Right lung (tissue), 2 donors: ENCODE measurements at regions not wholly inside any gene's neighbourhood (a gene's known extent, or its start where the extent isn't known, plus 50 kb on each side); places are given as distances from the start of the nearest gene placed in this dataset.
"Not testable (repeated sequence)": the region's sequence is repeated elsewhere in the genome, so short reads cannot be mapped to it uniquely, and the experiment has no call there.

Experiments used
- DNase-seq, 2 donors: peaks; one replicate each; pipeline ENCODE4 v3.0.0-alpha.2; 2013

DNA sequence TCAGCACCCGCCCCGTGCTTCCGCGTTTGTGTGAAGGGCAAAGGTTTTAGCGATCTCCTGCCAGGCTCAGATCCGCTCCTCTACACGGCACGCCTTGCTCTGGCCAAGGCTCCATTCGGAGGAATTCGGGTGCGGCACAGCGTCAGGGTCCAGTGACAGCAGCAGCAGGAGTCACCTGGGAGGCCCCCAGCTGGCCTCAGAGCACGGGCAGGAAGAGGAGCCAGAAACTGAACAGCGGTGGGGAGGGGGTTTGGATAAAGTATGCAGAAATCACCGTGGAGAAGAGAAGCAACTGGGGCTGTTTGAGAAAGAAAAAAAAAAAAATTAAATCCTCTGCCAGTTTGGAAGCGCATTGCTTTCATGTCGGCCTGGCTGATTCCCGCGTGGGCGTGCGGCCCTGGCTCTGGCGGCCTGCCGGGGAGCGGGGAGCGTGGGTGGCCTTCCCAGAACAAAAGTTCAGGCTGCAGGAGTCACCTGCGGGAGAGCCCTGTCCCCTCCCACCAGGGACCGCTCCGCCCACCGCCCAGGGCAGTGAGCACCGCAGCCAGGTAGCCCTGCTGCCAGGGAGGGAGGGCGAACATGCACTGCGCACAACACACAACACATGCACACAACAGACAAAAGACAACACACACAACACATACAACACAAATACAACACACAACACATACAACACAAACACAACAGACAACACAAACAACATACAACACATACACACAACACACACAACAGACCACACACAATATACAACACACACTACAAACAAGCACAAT lies 107.6 kb downstream of the ETS2 start:
- DNase-seq, result peak; percentile 68 to 70

DNA sequence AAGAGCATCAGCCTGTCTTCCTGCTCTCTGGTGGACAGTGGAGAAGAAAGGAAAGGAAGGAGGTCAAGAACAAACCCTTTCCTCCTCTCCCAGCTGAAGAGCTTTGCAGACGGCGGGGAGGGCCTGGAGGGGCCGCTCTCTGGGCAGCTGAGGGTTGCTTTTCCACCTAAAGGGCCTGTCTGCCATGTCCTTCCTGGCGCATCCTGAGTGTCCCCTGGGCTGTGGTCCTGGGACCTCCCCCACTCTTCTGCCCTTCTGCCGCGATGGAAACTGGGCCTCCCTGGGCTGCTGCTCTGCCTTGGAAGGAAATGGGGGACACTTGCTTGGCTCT lies 107.0 kb downstream of the ETS2 start:
- no peak for DNase-seq

DNA sequence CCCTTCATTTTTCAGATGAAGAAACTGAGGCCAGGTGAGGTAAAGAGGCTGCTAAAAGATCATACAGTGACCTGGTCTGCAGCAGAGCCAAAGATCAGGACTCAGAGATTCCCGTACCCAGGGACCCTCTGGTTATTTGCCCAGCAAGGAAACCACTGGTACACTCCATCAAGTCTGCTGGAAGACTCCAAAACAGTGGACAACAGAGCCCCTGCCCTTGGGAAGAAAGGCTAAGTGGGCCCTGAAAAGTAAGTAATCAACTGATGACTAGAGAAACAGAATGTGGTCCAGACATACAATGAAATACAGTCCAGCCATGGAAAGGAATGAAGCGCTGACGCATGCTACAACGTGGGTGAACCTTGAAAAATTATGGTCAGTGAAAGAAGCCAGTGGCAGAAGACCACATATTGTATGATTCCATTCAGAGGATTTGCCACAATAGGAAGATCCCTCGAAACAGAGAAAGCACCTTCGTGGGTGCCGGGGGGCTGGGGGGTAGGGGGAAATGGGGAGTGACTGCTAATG lies 106.4 kb downstream of the ETS2 start:
- DNase-seq, result no peak

DNA sequence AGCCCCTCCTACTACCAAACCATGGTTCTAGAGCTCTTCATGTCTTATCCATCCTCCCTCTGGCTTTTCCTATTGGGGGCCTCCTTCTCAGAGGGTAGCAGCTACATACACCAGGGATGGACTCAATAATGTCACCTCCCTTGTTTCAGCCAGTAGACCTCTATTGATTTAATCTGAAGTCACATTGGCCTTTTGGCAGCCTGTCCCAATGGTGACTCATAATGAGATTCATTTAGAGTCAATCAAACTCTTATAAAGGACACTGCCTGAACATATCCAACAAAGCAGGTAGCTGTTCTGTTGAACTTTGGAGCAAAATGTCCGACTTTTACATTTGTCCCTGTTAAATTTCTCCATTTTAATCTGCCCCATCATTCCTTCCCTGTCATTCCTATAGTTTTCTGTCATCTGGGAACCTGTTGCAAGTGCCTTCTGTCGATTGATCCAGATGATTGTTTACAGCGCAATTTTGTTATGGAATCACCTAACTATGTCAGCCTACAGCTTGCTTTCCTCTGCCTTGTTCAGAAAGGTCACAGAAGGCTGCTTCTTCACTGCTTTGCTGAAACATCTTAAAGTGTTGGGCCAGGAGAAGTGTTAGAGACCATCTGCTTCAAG lies 105.9 kb downstream of the ETS2 start:
- DNase-seq, result no peak

DNA sequence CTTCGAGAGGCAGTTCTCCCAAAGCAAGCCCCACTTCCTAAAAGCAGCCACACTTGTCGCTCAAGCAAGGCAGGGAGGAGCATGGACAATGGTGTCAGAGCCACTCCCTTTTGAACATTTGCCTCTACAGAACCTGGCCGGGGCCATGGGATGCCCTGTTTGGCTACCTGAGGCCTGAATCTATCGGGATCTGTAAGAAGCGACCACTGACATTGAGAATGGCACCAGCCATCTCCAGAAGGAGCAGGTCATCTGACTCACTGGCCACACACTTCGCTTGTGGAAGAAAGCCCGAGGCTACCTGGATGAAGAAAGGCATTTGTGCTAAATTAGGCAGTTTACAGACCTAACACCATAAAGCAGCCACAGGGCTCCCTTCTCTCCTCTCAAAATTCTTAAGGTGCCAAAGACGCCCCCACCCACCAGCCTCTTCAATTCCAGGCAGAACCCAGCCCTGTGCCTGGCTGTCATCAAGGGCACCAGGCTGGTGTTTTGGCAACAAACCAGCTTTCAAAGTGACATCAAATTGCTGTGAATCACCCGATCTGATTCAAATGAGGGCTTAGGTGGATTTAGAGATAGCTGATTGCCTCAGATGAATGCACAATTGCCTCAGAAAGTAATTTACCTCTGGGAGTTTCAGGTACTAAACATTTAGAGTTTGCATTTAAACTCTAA lies 104.8 kb downstream of the ETS2 start:
- no peak for DNase-seq

DNA sequence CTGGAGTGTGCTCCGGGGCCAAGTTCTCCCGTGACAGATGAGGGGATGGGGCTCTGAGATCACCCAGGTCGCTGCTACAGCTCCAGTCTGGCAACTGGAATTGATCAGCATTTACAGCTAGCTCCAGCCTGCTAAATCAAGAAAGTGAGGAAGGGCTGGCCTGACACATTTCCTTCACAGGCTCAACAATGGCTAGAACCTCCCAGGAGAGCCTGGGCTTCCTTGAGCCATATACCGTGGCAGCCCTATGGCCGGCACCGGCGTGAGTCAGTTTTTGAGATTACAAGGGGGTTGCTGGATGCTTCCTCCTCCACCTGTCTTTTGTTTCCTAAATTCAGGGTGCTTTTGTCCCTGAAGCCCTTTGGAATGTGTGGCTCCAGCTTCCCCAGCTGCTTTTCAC lies 104.2 kb downstream of the ETS2 start:
- DNase-seq, result no peak

DNA sequence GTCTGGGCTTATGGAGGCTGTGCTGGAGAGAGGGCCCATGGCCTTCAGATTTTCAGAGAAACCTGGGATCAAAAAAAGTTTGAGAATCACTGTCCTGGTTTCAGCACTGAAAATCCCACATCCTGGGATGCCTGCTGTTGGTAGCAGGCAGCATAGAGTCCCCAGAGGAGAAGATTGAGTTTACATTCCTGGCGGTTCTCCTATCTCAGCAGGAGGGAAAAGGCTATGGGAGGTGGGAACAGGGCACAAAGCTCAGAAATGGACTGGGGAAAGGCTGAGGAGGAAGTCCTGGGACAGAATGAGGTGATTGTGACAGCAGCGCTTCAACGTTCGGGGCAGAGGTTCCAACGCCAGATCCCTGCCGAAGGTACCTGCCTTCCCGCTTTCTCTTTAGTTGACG lies 103.4 kb downstream of the ETS2 start:
- DNase-seq, result no peak

DNA sequence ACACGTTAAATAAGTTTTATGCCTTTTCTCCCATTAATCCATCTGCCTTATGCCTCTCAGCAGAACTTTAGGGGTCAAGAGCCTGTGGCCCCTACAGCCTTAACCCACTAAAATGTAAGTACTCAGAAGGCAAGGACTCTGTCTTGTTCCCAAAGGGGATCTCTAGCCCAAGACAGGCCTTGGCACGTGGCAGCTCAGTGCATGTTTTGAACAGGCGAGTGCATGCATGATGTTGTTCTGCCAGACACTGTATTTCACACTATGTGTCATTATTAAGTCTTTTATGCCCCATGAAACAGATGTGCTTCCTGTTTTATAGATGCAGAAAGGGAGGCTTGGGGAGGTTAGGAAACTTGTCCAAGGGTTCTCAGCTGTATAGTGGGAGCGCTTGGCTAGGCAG lies 102.8 kb downstream of the ETS2 start:
- DNase-seq, result no peak

DNA sequence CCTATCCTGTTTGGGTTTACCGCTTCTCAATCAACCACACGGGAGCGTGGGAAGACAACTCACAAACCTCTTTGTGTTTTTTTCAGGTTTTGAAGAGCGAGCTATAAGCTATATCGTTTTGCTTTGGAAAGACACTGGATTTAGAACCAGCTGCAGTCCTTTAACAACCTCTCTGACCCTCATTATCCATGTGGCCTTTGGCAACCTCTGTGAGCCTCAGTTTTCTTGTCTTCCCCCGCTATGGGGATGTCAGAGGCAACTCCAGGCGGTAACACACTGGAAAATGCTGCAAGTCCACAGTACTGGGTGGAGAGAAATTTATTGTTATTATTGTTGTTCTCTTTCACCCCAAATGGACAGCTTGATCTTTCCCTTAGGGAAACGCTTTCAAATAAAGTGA lies 100.0 kb downstream of the ETS2 start:
- no peak for DNase-seq

DNA sequence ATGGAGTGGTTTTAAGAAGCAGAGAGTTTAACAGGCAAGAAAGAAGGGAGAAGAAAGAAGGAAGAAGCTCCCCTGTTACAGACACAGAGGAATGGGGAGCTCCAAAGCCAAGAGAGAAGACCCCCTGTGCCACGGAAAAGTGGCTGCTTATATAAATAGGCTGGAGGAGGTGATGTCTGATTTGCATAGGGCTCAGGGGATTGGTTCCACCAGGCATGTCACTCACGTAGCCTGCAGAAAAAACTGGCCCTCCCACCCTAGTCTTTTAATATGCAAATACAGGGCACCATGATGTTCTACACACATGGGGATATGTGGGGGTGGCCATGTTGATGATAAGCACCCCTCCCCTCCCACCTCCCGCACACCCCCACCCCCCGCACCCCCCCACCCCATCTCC lies 99.6 kb downstream of the ETS2 start:
- no peak for DNase-seq

DNA sequence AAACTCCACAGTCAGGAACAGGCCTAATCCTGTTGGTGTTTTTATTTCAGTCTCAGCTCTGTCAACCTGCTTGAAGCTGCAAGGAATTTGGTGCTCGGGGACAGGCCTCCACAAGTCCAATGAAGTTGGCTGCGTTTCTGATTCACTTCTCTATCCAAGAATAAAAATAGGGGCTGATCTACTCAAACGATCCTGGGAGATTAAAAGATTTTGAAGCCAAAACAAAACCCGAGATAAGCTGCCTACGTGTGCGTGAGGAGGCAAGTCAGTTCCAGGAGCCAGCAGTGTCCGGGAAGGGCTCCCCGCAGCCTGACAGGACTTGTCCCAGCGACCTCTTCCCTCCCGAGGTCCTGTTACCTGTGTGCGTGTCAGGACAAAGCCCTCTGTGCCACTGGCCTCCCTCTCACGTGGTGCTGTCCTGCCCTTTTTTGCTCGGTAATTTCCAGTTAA lies 98.0 kb downstream of the ETS2 start:
- no peak for DNase-seq

DNA sequence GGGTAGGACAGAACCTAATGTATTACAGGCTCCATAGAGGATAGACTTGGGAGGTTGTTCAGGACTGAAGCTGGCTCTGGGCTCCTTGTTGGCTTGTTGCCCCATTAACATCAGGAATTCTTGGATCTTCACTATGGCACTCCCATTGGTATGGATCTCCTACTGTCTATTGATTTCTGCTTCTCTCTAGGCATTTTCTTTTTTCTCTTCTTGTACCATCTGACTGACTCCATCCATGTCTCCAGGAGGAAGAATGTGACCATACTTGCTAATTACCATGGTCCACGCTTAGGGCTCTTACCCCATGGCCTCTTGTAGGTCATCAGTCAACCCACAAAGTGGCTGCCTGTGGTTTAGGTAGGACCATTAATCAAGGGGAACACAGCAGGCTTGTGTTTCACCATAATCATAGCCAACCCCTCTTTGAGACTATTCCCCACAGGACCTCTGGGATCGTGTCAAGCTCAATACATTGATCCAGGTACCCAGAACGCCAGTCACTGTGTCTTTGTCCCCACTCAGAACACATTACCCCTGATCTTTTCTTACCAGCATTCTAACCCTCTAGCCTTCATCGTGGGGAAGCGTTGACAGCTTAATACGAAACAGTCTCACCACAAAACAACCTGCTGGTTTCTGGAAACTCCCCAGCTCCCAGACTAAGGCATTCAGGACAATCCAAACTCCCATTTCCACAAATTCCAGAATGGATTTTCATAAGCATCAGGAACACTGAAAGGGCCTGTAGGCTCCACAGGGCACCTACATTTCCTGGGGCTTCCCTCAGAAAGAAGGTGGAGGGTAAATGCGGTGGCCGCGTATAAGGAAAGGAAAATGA lies 97.1 kb downstream of the ETS2 start:
- DNase-seq, result no peak

DNA sequence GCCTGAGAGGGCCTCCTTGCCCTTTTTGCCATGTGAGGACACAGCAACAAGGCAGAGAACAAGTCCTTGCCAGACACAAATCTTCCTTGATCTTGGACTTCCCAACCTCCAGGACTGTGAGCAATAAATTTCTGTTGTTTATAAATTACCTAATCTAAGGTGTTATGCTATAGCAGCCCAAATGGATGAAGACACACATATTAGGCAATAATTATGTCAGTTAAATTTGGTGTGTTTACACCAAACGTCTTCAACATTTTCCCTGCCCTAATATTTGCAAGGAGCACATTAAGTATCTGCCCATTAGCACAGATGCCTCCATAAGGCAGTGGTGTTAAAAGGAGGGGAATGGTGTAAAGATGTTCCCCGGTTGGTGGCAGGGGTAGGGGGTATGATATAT lies 94.8 kb downstream of the ETS2 start:
- no peak for DNase-seq

DNA sequence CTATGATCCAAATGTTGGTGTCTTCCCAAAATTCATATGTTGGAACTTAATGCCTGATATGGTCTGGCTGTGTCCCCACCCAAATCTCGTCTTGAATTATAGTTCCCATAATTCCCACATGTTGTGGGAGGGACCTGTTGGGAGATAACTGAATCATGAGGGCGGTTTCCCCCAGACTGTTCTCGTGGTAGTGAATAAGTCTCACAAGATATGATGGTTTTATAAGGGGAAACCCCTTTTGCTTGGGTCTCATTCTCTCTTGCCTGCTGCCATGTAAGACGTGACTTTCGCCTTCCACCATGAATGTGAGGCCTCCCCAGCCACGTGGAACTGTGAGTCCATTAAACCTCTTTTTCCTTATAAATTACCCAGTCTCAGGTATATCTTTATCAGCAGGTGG lies 94.3 kb downstream of the ETS2 start:
- DNase-seq, result not testable (repeated sequence)

DNA sequence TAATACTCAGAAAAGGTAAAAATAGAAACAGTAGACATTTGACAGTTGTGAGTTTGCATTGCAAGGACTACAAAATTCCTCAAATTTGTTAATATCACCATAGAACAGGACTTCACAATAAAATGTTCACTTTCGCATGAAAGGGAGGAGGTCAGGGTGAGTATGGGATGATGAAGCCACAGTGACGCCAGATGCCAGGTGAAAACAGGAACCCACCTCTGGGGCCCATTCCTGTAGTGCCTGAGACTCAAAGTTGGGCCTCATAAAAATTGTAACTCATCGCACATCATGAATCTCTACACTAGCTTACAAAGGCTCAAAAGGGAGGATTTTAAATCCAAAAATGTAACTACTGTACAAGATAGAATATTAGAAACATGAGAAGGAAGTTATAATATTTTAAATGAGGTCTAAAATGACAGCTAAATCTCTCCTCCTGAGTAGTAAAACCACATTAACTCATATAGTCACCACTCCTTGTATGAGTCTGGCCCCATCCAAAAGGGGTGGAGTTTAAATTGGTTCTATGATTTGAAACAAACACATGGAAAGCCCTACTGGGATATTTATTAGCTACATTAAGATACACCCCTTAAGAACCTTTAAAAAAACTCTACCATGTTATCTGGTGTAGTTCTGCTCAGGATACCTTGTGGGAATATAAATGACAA lies 93.7 kb downstream of the ETS2 start:
- DNase-seq, result no peak

DNA sequence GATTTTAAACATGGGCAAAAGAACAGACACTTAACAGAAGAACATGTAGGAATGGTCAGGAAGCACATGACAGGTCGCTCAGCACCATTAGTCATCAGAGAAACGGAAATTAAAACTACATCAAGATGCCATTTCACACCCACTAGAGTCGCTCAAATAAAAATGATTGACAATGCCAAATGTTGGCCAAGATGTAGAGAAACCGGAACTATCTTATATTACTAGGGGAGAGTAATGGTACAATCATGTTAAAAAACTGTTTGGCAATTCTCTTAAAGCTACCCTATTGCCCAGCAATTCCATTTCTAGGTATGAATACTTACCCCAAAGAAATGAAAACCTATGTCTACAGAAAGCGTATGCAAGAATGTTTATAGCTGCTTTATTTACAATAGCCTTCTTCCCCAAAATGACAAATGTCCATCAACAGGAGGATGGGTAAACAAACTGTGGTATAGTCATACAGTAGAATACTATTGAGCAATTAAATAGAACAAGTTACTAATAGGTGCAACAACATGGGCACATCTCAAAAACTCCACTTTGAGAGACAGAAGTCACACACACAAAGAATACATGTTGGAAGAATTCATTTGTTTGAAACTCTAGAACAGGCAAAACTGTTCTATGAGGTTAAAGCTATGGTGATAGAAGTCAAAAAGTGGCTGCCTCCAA lies 92.8 kb downstream of the ETS2 start:
- DNase-seq, result no peak

DNA sequence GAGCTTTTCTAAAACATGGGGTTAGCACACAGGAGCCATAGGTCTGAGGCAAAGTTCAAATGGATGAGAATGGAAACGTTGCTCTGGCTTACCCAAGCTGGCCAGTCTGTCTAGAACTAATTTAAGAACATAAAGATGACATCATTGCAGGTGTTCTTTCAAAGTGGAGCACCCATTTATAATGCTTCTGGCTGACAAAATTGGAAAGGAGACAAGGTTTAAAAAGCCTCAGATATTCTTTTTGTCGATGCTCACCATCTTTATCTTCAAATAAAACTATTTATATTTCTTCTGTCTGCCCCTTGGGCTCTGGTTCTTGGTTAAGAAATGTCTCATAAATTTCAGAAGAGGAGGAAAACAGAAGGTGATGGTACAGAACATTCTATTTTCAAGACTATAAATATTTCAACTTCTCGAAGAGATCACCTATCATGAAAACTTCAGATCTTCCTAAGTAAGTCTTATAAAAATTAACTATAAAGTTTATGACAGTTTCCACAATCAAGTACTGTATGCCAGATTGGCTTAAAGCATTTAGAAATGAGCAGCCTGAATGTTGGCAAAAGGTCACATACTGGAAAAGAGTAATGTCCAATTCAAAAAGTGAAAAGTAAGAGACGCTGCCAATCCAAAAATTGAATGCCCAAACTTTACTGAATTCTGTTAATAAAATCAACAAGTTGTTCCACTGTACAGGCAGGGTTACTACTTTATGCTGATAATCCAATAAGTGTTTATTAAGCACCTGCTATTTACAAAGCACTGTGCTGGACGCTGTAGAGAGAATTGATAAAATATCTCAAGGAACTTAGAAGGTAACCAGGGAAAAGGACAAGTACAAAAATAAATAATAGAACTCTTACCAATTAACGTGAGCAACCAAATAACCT lies 92.0 kb downstream of the ETS2 start:
- no peak for DNase-seq

DNA sequence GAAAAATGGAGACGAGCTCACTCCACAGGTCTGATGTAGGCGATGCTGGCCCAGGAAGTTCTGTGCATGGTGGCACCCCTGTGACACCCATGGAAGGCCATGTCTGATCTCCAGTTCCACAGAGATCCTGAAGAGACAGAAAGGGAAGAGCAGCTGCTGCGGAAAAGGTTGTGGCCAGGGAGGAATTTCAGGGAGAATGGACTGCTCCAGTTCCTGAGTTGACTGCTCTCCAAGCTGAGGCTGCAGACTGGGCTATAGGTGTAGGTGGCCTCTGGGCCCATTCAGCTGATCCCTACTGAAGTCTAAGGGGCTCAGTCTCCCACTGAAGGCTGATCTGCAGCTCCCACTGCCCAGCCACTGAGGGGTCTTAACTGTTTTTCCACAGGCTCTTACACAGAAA lies 89.2 kb downstream of the ETS2 start:
- no peak for DNase-seq

DNA sequence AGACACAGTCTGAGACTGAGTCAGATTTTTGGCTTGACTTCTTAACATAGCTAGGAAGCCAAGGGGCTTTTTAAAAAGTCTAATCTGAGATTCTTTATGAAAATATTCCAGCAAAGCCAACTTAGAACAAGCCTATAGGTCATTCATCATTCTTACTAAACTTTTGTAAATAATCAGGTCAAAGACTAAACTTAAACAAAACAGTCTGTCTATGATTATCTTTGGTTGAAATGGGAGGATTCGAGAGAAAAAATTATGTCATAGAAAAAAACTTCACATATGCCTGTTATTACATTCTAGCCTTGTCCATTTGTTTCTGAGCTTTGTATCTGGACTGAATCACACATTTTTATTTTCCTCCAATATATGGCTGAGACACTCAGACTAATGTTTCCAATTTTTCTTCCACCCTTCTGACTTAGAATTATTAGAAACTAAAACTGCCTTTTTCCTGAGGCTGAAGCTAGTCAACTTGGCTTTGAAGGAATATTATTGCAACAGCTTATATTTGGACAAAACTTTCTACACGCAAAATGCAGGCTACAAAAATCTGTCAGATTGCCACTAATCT lies 83.3 kb downstream of the ETS2 start:
- peak in 1 of 2 donors; percentile 42 for DNase-seq

DNA sequence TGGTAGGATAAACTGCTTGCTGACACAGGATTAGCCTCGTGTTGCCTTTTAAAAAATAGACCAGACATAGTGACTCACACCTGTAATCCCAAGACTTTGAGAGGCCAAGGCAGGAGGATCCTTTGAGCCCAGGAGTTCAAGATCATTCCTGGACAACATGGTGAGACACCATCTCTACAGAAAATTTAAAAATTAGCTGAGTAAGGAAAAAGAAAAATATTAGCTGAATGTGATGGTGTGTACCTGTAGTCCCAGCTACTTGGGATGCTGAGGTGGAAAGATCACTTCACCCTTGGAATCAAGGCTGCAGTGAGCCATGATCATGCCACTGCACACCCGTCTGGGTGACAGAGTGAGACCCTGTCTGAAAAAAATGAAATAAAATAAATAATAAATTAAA lies 82.0 kb downstream of the ETS2 start:
- no peak for DNase-seq
